Erythroblast (primary cell): ENCODE measurements at regions not wholly inside any gene's neighbourhood (a gene's known extent, or its start where the extent isn't known, plus 50 kb on each side); places are given as distances from the start of the nearest gene placed in this dataset.

Experiments used
- GATA1 ChIP-seq: IDR thresholded peaks from 2 replicates; pipeline ENCODE4 v1.6.1; 2011; ENCODE audit warnings: low read depth, mild to moderate bottlenecking, control low read depth, low read length, moderate library complexity
- POLR2A ChIP-seq: IDR thresholded peaks from 2 replicates; pipeline ENCODE4 v1.6.1; 2011; ENCODE audit warnings: mild to moderate bottlenecking, low read length

- TF ChIP-seq POLR2A (no peak), GATA1 (no peak)
Measured at GRCh38 chr10:30228417-30229036, 120.6 kb downstream of the MTPAP start.
